Suprapubic skin (tissue), 4 donors: ENCODE measurements at regions not wholly inside any gene's neighbourhood (a gene's known extent, or its start where the extent isn't known, plus 50 kb on each side); places are given as distances from the start of the nearest gene placed in this dataset.
"Not testable (repeated sequence)": the region's sequence is repeated elsewhere in the genome, so short reads cannot be mapped to it uniquely, and the experiment has no call there.

Source experiments
- DNase-seq, 2 donors: peaks; one replicate each; pipeline ENCODE4 v3.0.0-alpha.2; 2019; ENCODE audit warnings: low spot score in 2 of 2
- H3K27ac ChIP-seq: fragments of 200-600 bp; sonication (generic); one replicate; pipeline ENCODE4 v1.5.1; 2019
- H3K27me3 ChIP-seq: fragments of 200-600 bp; sonication (generic); one replicate; pipeline ENCODE4 v1.5.1; 2019
- H3K36me3 ChIP-seq: fragments of 200-600 bp; sonication (generic); one replicate; pipeline ENCODE4 v1.5.1; 2019
- H3K4me1 ChIP-seq: fragments of 200-600 bp; sonication (generic); one replicate; pipeline ENCODE4 v1.5.1; 2019
- H3K4me3 ChIP-seq: fragments of 200-600 bp; sonication (generic); one replicate; pipeline ENCODE4 v1.5.1; 2019; ENCODE audit warnings: mild to moderate bottlenecking
- H3K9me3 ChIP-seq: fragments of 200-600 bp; sonication (generic); one replicate; pipeline ENCODE4 v1.5.1; 2019
- EP300 ChIP-seq: sonication (generic); formaldehyde crosslinking; IDR thresholded peaks from one replicate; pipeline ENCODE4 v1.6.1; 2017; ENCODE audit warnings: antibody characterized with exemption
- POLR2A ChIP-seq, 2 donors: fragments of 450-650 bp; IDR thresholded peaks; one replicate each; pipeline ENCODE4 v1.6.1; 2017; ENCODE audit warnings: antibody characterized with exemption in 2 of 2, mild to moderate bottlenecking in 2 of 2, moderate library complexity in 2 of 2
- POLR2AphosphoS5 ChIP-seq, 3 donors: sonication (generic); formaldehyde crosslinking; IDR thresholded peaks; one replicate each; pipeline ENCODE4 v1.6.1; 2017; ENCODE audit warnings: antibody characterized with exemption in 3 of 3
- WGBS: methylation state at CpG from one replicate; pipeline ENCODE4 v1.1.5; 2018; 5-methylcytosine and 5-hydroxymethylcytosine counted together
- TF ChIP-seq, protein P1 (sequence below), 2 donors: fragments of 200-600 bp in 1 of 2; fragments of 450-650 bp in 1 of 2; sonication (generic) in 1 of 2; IDR thresholded peaks; one replicate each; pipeline ENCODE4 v1.5.1; 2016 to 2019; ENCODE audit warnings: antibody characterized with exemption in 2 of 2, mild to moderate bottlenecking in 1 of 2, moderate library complexity in 1 of 2

GRCh38 chr1:224554620-224555259 lies 61.4 kb upstream of the CNIH3 start:
- DNase-seq: no peak
- H3K27me3 ChIP-seq: no peaks in the 10 kb centered on the region
- no peak overlapping the region for H3K4me3 ChIP-seq
- no peak overlapping the region for H3K27ac ChIP-seq
- no peaks in the 10 kb centered on the region for H3K4me1 ChIP-seq
- H3K9me3 ChIP-seq: no peaks in the 10 kb centered on the region
- no peaks in the 10 kb centered on the region for H3K36me3 ChIP-seq
- 84% methylated on average over 4 of the region's 4 CpGs for WGBS
- TF ChIP-seq, protein P1, sequence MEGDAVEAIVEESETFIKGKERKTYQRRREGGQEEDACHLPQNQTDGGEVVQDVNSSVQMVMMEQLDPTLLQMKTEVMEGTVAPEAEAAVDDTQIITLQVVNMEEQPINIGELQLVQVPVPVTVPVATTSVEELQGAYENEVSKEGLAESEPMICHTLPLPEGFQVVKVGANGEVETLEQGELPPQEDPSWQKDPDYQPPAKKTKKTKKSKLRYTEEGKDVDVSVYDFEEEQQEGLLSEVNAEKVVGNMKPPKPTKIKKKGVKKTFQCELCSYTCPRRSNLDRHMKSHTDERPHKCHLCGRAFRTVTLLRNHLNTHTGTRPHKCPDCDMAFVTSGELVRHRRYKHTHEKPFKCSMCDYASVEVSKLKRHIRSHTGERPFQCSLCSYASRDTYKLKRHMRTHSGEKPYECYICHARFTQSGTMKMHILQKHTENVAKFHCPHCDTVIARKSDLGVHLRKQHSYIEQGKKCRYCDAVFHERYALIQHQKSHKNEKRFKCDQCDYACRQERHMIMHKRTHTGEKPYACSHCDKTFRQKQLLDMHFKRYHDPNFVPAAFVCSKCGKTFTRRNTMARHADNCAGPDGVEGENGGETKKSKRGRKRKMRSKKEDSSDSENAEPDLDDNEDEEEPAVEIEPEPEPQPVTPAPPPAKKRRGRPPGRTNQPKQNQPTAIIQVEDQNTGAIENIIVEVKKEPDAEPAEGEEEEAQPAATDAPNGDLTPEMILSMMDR (IDR thresholded peaks at IDR 0.05): no peak
- no peak for TF ChIP-seq POLR2A (IDR thresholded peaks at IDR 0.05)
- TF ChIP-seq EP300: no peak
- no peak for TF ChIP-seq POLR2AphosphoS5 (IDR thresholded peaks at IDR 0.05)

DNA sequence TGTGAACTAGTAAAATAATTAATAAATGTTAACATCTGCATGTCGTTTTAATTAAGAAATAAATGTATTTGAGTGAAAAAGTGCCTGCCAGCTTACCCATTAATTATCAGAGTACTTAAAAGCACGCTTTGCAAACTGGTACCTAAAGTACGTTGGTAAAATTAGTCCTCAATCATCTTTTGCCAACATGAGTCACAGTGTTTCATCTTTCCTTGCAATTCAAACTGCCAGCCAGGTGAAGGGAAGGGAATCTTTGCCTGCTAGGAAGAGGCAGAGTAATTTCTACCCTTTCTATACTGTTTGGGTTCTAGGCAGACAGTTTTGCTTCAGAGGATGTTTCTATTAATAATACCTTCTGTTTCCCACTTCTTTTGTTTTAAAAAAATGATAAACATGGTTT lies 57.2 kb upstream of the CNIH3 start:
- no peak for DNase-seq
- WGBS: 33% methylated on average over 3 of the region's 3 CpGs
- Histone ChIP-seq H3K4me1 (no peaks in the 10 kb centered on the region), H3K27me3 (no peaks in the 10 kb centered on the region), H3K27ac (no peak overlapping the region), H3K36me3 (no peaks in the 10 kb centered on the region), H3K4me3 (no peak overlapping the region), H3K9me3 (no peaks in the 10 kb centered on the region)
- TF ChIP-seq POLR2A (IDR thresholded peaks at IDR 0.05): no peak
- TF ChIP-seq POLR2AphosphoS5 (IDR thresholded peaks at IDR 0.05): no peak
- TF ChIP-seq EP300: no peak
- TF ChIP-seq, protein P1 (IDR thresholded peaks at IDR 0.05): no peak

DNA sequence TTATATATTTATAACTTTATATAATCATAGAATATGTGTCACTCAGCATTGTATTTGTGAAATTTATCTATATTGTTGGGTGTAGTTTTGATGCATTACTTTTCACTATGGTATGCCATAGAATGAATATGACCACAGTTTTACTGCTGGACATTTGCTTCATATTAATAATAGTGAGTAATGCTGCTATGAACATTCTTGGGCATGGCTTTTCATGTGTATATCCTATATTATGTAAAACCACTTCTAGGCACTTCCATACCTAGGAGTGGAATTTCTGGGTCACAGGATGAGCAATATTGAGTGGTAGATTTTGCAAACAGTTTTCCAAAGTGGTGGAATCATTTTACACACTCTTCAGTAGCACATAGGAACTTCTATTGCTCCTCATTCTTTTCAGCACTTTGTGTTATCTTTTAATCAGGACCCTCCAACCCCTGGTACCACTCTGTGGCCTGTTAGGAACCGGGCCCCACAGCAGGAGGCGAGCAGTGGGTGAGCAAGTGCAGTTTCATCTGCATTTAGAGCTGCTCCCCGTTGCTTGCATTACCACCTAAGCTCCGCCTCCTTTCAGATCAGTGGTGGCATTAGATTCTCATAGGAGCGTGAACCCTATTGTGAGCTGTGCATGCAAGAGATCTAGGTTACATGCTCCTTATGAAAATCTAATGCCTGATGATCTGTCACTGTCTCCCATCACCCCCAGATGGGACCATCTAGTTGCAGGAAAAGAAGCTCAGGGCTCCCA lies 56.0 kb upstream of the CNIH3 start:
- Histone ChIP-seq H3K4me3 (no peak overlapping the region), H3K27ac (no peak overlapping the region), H3K27me3 (no peaks in the 10 kb centered on the region), H3K4me1 (no peaks in the 10 kb centered on the region), H3K9me3 (no peaks in the 10 kb centered on the region), H3K36me3 (no peaks in the 10 kb centered on the region)
- DNase-seq: no peak
- TF ChIP-seq, protein P1 (IDR thresholded peaks at IDR 0.05): no peak
- TF ChIP-seq POLR2AphosphoS5 (IDR thresholded peaks at IDR 0.05) (no peak), EP300 (no peak), POLR2A (IDR thresholded peaks at IDR 0.05) (no peak)
- 91% methylated on average over 5 of the region's 5 CpGs for WGBS

DNA sequence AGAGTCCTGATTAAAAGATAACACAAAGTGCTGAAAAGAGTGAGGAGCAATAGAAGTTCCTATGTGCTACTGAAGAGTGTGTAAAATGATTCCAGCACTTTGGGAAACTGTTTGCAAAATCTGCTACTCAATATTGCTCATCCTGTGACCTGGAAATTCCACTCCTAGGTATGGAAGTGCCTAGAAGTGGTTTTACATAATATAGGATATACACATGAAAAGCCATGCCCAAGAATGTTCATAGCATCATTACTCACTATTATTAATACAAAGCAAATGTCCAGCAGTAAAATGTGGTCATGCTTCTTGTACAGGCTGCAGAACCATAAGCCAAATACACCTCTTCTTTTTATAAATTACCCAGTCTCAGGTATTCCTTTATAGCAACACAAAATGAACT lies 53.2 kb upstream of the CNIH3 start:
- not testable (repeated sequence) for H3K27ac ChIP-seq, H3K27me3 ChIP-seq, H3K9me3 ChIP-seq, H3K4me1 ChIP-seq, DNase-seq, H3K36me3 ChIP-seq, H3K4me3 ChIP-seq

- DNase-seq: no peak
- Histone ChIP-seq H3K4me1 (no peaks in the 10 kb centered on the region), H3K27ac (no peak overlapping the region), H3K27me3 (no peaks in the 10 kb centered on the region), H3K9me3 (no peaks in the 10 kb centered on the region), H3K4me3 (no peak overlapping the region), H3K36me3 (no peaks in the 10 kb centered on the region)
- TF ChIP-seq, protein P1 (IDR thresholded peaks at IDR 0.05): no peak
- TF ChIP-seq POLR2A (IDR thresholded peaks at IDR 0.05) (no peak), EP300 (no peak), POLR2AphosphoS5 (IDR thresholded peaks at IDR 0.05) (no peak)
- WGBS: 86% methylated on average over 1 of the region's 1 CpG
Measured at GRCh38 chr1:224563666-224564065, 52.5 kb upstream of the CNIH3 start.
